ENCODE measurements at regions not wholly inside any gene's neighbourhood (a gene's known extent, or its start where the extent isn't known, plus 50 kb on each side); places are given as distances from the start of the nearest gene placed in this dataset.

DNA sequence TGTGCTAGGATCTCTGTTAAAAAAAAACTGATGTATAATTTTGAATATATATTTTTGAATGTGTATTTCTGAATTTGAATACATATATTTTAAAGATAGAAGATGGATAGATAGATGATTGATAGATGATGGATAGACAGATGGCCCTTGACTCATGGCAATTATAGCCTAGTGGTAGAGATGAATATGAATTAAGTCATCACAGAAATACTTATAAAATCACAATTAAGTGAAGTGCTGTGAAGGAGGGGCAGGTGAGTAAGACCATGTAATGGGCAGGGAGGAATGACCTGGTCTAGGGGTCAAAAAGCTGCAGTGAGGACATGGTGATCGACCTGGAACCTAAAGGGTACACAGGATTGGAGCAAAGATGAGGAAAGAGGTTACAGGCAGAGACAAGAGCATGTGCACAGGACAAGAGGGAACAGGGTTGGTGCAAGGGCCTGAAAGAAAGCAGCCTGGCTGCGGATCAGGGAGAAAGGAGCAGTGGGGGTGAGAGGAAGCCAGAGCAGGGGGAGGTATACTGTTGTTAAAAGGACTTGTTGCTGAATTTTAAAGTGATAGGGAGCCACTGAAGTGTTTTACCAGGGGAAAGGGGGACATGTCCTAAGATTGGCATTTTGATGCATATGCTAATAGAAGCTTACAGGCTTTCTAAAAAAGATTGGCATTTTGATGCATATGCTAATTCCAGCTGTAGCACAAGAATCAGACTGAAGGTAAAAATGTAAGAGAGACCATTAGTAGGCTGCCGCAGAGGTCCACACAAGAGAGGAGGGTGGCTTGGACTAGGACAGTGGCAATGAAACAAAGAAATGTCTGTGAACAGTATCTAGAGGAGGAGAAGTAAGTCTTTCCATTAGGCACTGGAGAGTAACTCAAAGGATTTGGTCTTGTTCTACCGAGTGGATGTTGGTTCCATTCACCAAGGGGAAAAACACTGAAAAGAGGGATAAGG is 527.8 kb downstream of the AGTPBP1 start:
- Mint-ChIP-seq H3K36me3 (ENCODE audit: unreplicated experiment) (no peaks in the 10 kb centered on the region), H3K27ac (ENCODE audit: unreplicated experiment) (no peak overlapping the region), H3K27me3 (ENCODE audit: unreplicated experiment) (no peaks in the 10 kb centered on the region), H3K4me3 (ENCODE audit: unreplicated experiment) (no peak overlapping the region), H3K4me1 (ENCODE audit: unreplicated experiment) (peaks cover 13% of the 10 kb centered on the region), H3K9me3 (ENCODE audit: unreplicated experiment) (no peaks in the 10 kb centered on the region)
- no peak for DNase-seq (ENCODE audit: extremely low spot score, unreplicated experiment)
- TF ChIP-seq, protein P1, sequence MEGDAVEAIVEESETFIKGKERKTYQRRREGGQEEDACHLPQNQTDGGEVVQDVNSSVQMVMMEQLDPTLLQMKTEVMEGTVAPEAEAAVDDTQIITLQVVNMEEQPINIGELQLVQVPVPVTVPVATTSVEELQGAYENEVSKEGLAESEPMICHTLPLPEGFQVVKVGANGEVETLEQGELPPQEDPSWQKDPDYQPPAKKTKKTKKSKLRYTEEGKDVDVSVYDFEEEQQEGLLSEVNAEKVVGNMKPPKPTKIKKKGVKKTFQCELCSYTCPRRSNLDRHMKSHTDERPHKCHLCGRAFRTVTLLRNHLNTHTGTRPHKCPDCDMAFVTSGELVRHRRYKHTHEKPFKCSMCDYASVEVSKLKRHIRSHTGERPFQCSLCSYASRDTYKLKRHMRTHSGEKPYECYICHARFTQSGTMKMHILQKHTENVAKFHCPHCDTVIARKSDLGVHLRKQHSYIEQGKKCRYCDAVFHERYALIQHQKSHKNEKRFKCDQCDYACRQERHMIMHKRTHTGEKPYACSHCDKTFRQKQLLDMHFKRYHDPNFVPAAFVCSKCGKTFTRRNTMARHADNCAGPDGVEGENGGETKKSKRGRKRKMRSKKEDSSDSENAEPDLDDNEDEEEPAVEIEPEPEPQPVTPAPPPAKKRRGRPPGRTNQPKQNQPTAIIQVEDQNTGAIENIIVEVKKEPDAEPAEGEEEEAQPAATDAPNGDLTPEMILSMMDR (IDR thresholded peaks at IDR 0.05) = no peak

DNA sequence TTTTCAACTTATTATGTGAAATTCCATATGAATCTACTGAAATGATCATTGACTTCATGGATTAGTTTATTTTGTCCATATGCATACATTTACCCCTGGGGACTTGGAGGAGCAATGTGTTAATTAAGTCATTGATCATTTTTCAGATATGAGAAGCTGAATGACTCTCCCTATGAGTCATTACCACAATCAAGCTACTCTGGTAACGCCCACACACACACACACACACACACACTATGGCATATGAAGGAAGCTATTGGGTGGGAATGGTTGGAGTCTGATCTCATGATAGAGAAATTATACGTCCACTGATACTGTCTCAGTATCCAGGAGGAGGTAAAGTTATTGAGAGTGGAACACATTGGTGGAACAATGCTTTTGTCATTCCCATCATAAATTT is 528.9 kb downstream of the AGTPBP1 start:
- peaks cover under 1% of the 10 kb centered on the region for H3K9me3 Mint-ChIP-seq (ENCODE audit: unreplicated experiment)
- no peaks in the 10 kb centered on the region for H3K36me3 Mint-ChIP-seq (ENCODE audit: unreplicated experiment)
- TF ChIP-seq, protein P1 (IDR thresholded peaks at IDR 0.05) = no peak
- no peak overlapping the region for H3K4me3 Mint-ChIP-seq (ENCODE audit: unreplicated experiment)
- no peaks in the 10 kb centered on the region for H3K27me3 Mint-ChIP-seq (ENCODE audit: unreplicated experiment)
- no peak overlapping the region for H3K27ac Mint-ChIP-seq (ENCODE audit: unreplicated experiment)
- peaks cover 13% of the 10 kb centered on the region for H3K4me1 Mint-ChIP-seq (ENCODE audit: unreplicated experiment)
- no peak for DNase-seq (ENCODE audit: extremely low spot score, unreplicated experiment)

DNA sequence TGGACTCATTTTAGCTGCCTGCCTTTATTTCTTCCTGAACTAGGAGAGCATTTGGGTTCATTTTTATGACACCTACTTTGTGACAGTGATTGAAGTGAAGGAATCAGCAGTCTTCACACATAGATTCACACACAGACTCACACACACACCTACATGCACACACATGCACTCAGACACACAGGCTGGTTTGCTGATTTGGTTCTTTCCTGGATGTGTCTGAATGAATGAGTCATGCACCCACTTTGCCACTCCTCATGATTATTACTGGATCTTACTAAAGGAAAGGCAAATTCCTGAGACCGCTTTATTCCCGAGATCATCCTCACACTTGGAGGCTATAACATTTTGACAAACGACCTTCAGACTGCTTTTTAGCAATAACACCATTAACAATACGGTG is 529.5 kb downstream of the AGTPBP1 start:
- Mint-ChIP-seq H3K36me3 (ENCODE audit: unreplicated experiment) (no peaks in the 10 kb centered on the region), H3K9me3 (ENCODE audit: unreplicated experiment) (peaks cover 5% of the 10 kb centered on the region), H3K4me1 (ENCODE audit: unreplicated experiment) (peaks cover 13% of the 10 kb centered on the region), H3K27me3 (ENCODE audit: unreplicated experiment) (no peaks in the 10 kb centered on the region), H3K27ac (ENCODE audit: unreplicated experiment) (no peak overlapping the region), H3K4me3 (ENCODE audit: unreplicated experiment) (no peak overlapping the region)
- DNase-seq (ENCODE audit: extremely low spot score, unreplicated experiment) = no peak
- TF ChIP-seq, protein P1 (IDR thresholded peaks at IDR 0.05) = no peak

DNA sequence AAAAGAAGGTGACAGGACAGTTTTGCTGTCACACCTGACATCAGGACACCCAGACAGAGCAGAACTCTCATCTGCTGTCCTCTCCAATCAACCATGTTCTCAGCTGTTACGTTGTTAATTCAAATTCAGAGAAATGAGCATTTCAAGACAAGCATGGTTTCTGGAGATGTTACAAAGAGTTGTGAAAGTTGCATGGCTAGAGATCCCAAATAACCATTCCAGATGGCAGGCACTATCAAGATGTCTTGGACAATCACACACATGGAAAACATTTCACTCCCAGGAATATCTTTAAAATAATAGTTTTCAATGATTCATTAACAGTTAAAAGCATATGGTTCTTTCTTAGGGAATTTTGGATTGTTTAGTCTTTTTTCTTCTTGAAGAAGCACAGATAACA is 533.1 kb downstream of the AGTPBP1 start:
- Mint-ChIP-seq H3K9me3 (ENCODE audit: unreplicated experiment) (peaks cover 5% of the 10 kb centered on the region), H3K27me3 (ENCODE audit: unreplicated experiment) (no peaks in the 10 kb centered on the region), H3K4me3 (ENCODE audit: unreplicated experiment) (no peak overlapping the region), H3K4me1 (ENCODE audit: unreplicated experiment) (peaks cover 13% of the 10 kb centered on the region), H3K27ac (ENCODE audit: unreplicated experiment) (no peak overlapping the region), H3K36me3 (ENCODE audit: unreplicated experiment) (no peaks in the 10 kb centered on the region)
- TF ChIP-seq, protein P1 (IDR thresholded peaks at IDR 0.05) = no peak
- DNase-seq (ENCODE audit: extremely low spot score, unreplicated experiment) = no peak

DNA sequence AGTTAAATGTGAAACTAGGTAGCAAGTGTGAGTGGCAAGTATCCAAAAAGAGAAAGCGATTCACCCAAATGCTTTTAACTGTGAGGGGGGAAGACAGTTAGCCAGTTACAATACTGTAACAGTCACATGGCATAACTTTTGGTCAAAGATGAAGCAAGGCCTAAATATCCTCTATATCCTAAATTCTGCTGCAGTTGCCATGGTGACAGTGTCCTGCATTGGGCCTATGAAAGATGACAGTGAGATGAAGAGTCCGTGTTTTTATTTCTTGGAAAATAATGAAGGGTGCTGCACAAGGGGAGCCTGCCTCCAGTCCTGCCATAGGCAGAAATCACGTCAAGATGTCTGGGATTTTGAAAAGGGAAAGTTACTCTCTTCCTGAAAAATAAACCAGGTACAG is 534.6 kb downstream of the NTRK2 start:
- Mint-ChIP-seq H3K4me1 (ENCODE audit: unreplicated experiment) (peaks cover 11% of the 10 kb centered on the region), H3K4me3 (ENCODE audit: unreplicated experiment) (no peak overlapping the region), H3K36me3 (ENCODE audit: unreplicated experiment) (no peaks in the 10 kb centered on the region), H3K27ac (ENCODE audit: unreplicated experiment) (no peak overlapping the region), H3K9me3 (ENCODE audit: unreplicated experiment) (peaks cover 5% of the 10 kb centered on the region), H3K27me3 (ENCODE audit: unreplicated experiment) (no peaks in the 10 kb centered on the region)
- TF ChIP-seq, protein P1 (IDR thresholded peaks at IDR 0.05) = no peak
- no peak for DNase-seq (ENCODE audit: extremely low spot score, unreplicated experiment)

Data from osteocyte (in vitro differentiated cells).